ENCODE measurements at regions not wholly inside any gene's neighbourhood (a gene's known extent, or its start where the extent isn't known, plus 50 kb on each side); places are given as distances from the start of the nearest gene placed in this dataset.

DNA sequence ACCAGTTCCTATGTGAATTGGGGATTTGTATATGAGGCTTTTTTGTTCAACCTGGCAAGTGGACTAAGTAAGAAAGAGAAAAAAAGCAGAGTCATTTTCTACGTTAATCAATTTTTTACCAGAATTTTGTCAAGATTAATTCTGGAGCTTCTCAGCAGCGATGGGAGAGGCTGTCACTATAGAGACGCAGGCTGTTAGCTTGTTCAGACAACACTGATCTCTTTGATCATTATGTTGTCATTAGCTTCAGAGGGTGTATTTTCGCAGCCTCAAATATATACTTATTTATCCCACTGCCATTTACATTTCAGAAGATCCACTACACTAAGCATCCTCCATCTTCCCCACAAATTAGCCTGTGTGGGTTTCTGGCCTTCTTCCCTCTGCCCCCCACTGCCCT is 196.7 kb upstream of the PFKP start:
- Histone ChIP-seq H3K79me2 (ENCODE audit: insufficient read depth, low read length) (no peaks in the 10 kb centered on the region), H3K4me3 (ENCODE audit: insufficient read depth, low read length, poor library complexity, severe bottlenecking) (no peak overlapping the region), H3K27me3 (ENCODE audit: low read length) (no peaks in the 10 kb centered on the region), H3K4me2 (ENCODE audit: low read depth, low read length, poor library complexity, severe bottlenecking) (no peak overlapping the region), H3K9me2 (replicated peaks; ENCODE audit: insufficient read depth, low read length) (no peaks in the 10 kb centered on the region), H3K27ac (ENCODE audit: low read depth, low read length) (no peak overlapping the region), H4K20me1 (ENCODE audit: low read depth, low read length) (no peaks in the 10 kb centered on the region), H2AFZ (ENCODE audit: low read depth, low read length, severe bottlenecking) (no peak overlapping the region), H3K9ac (ENCODE audit: low read length) (no peak overlapping the region), H3F3A (ENCODE audit: insufficient read depth) (no peaks in the 10 kb centered on the region), H3K36me3 (ENCODE audit: low read length) (no peaks in the 10 kb centered on the region), H3K9me3 (ENCODE audit: insufficient read depth, low read length) (no peaks in the 10 kb centered on the region)
- TF ChIP-seq, protein P1, sequence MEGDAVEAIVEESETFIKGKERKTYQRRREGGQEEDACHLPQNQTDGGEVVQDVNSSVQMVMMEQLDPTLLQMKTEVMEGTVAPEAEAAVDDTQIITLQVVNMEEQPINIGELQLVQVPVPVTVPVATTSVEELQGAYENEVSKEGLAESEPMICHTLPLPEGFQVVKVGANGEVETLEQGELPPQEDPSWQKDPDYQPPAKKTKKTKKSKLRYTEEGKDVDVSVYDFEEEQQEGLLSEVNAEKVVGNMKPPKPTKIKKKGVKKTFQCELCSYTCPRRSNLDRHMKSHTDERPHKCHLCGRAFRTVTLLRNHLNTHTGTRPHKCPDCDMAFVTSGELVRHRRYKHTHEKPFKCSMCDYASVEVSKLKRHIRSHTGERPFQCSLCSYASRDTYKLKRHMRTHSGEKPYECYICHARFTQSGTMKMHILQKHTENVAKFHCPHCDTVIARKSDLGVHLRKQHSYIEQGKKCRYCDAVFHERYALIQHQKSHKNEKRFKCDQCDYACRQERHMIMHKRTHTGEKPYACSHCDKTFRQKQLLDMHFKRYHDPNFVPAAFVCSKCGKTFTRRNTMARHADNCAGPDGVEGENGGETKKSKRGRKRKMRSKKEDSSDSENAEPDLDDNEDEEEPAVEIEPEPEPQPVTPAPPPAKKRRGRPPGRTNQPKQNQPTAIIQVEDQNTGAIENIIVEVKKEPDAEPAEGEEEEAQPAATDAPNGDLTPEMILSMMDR (IDR thresholded peaks at IDR 0.05; ENCODE audit: insufficient read depth, low read length, poor library complexity, severe bottlenecking), result no peak
- TF ChIP-seq EZH2phosphoT487 (conservative IDR thresholded peaks at IDR 0.05; ENCODE audit: low read length), result no peak

DNA sequence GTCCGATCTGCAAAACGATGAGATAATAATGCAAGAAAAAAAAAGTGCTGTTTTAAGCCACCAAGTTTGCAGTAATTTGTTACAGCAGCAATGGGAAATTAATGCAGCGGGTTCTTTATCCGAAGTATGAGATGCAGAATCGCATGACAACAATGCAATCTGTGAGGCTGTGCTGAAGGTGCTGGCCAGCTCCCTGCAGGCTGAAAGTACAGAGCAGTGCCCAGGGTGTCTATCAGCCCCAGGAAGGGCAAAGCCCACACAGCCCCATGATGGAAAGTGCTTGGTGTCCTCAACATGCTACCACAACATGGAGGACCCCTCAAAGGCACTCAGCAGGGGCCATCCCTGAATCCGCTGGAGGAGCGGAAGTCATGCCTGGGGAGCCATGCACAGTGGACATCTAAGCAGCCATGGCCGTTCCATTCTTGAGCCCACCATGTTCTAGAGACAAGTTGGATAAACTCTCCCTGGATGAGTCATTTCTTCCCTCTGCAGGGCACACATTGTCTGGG is 199.5 kb upstream of the PFKP start:
- Histone ChIP-seq H3F3A (ENCODE audit: insufficient read depth) (no peaks in the 10 kb centered on the region), H3K9me3 (ENCODE audit: insufficient read depth, low read length) (no peaks in the 10 kb centered on the region), H3K36me3 (ENCODE audit: low read length) (no peaks in the 10 kb centered on the region), H3K9ac (ENCODE audit: low read length) (no peak overlapping the region), H3K9me2 (replicated peaks; ENCODE audit: insufficient read depth, low read length) (no peaks in the 10 kb centered on the region), H3K4me3 (ENCODE audit: insufficient read depth, low read length, poor library complexity, severe bottlenecking) (no peak overlapping the region), H3K27me3 (ENCODE audit: low read length) (no peaks in the 10 kb centered on the region), H3K79me2 (ENCODE audit: insufficient read depth, low read length) (no peaks in the 10 kb centered on the region), H3K4me2 (ENCODE audit: low read depth, low read length, poor library complexity, severe bottlenecking) (no peak overlapping the region), H4K20me1 (ENCODE audit: low read depth, low read length) (no peaks in the 10 kb centered on the region), H3K27ac (ENCODE audit: low read depth, low read length) (no peak overlapping the region), H2AFZ (ENCODE audit: low read depth, low read length, severe bottlenecking) (no peak overlapping the region)
- TF ChIP-seq, protein P1 (IDR thresholded peaks at IDR 0.05; ENCODE audit: insufficient read depth, low read length, poor library complexity, severe bottlenecking), result no peak
- no peak for TF ChIP-seq EZH2phosphoT487 (conservative IDR thresholded peaks at IDR 0.05; ENCODE audit: low read length)

DNA sequence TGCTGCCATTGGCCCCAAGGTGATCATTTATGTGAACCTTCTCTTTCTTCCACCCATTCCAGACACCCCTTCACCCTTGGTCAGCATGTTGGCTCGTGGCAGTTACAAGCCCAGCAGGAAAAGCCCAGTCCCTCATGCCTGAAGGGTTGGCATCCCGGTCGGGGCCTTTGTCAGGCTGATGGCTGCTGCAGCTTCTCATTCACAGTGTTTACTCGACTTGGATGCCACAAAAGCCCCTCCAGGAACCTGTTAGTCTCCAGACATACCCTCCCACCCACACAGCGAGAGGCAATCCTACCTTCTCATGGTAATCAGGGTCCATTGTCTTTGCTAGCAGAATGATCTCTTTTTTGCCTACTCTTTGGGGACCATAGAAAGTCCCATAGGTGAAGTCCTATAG is 200.8 kb upstream of the PFKP start:
- no peak overlapping the region for H3K4me3 ChIP-seq (ENCODE audit: insufficient read depth, low read length, poor library complexity, severe bottlenecking)
- H3K9ac ChIP-seq (ENCODE audit: low read length), result no peak overlapping the region
- H3K4me2 ChIP-seq (ENCODE audit: low read depth, low read length, poor library complexity, severe bottlenecking), result no peak overlapping the region
- TF ChIP-seq EZH2phosphoT487 (conservative IDR thresholded peaks at IDR 0.05; ENCODE audit: low read length), result no peak
- TF ChIP-seq, protein P1 (IDR thresholded peaks at IDR 0.05; ENCODE audit: insufficient read depth, low read length, poor library complexity, severe bottlenecking), result no peak
- H3K79me2 ChIP-seq (ENCODE audit: insufficient read depth, low read length), result no peaks in the 10 kb centered on the region
- no peaks in the 10 kb centered on the region for H3K36me3 ChIP-seq (ENCODE audit: low read length)
- no peaks in the 10 kb centered on the region for H3K27me3 ChIP-seq (ENCODE audit: low read length)
- H3F3A ChIP-seq (ENCODE audit: insufficient read depth), result no peaks in the 10 kb centered on the region
- H3K27ac ChIP-seq (ENCODE audit: low read depth, low read length), result no peak overlapping the region
- H3K9me3 ChIP-seq (ENCODE audit: insufficient read depth, low read length), result no peaks in the 10 kb centered on the region
- H4K20me1 ChIP-seq (ENCODE audit: low read depth, low read length), result no peaks in the 10 kb centered on the region
- no peaks in the 10 kb centered on the region for H3K9me2 ChIP-seq (replicated peaks; ENCODE audit: insufficient read depth, low read length)
- H2AFZ ChIP-seq (ENCODE audit: low read depth, low read length, severe bottlenecking), result no peak overlapping the region

Measured in SU-DHL-6 (cell line).